ENCODE measurements at regions not wholly inside any gene's neighbourhood (a gene's known extent, or its start where the extent isn't known, plus 50 kb on each side); places are given as distances from the start of the nearest gene placed in this dataset.

DNA sequence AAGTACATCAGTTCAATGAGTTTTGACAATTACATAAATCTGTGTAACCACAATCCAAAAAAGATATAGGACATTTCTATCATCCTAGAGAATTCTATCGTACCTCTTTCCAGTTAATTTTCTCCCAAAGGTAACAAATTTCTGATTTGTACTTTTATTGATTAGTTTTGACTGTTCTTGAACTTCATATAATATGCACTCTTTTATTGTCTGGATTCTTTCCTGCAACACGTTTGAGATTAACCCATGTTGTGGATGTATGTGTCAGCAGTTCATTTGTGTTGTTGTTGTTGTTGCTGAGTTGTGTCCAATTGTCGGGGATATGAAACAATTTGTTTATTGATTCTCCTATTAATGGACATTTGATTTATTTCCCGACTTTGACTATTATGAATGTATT lies 145.9 kb upstream of the WDR11 start:
- CTCF ChIA-PET (ENCODE audit: partially characterized antibody): no interaction called here
- H3K56ac ChIP-seq (replicated peaks; ENCODE audit: insufficient read length, low read depth, low read length): no peak overlapping the region

More for the DNA sequence above, 145.9 kb upstream of the WDR11 start:
- Histone ChIP-seq H2AK5ac (ENCODE audit: low read depth, low read length) (no peak overlapping the region), H3K4ac (replicated peaks; ENCODE audit: insufficient read length, low read depth, low read length) (no peak overlapping the region), H3K9me3 (ENCODE audit: insufficient read depth in 2 of 2, low read depth in 1 of 2, low read length in 1 of 2) (no peaks in the 10 kb centered on the region), H2AFZ (ENCODE audit: low read length) (no peak overlapping the region), H3K14ac (ENCODE audit: insufficient read length) (no peak overlapping the region), H3K9ac (replicated peaks in 1 of 4; ENCODE audit: extremely low read depth in 1 of 4, low read depth in 3 of 4, low read length in 3 of 4) (no peak overlapping the region), H3K23me2 (ENCODE audit: low read depth, low read length) (no peaks in the 10 kb centered on the region), H3K79me2 (ENCODE audit: control insufficient read depth in 1 of 2, insufficient read depth in 2 of 2, low read length in 2 of 2) (no peaks in the 10 kb centered on the region), H3K27ac (ENCODE audit: low read depth, low read length) (no peak overlapping the region), H3K4me3 (ENCODE audit: extremely low read depth in 1 of 4, insufficient read depth in 2 of 4, low read depth in 3 of 4, low read length in 4 of 4) (no peak overlapping the region), H4K91ac (replicated peaks; ENCODE audit: insufficient read length, low read length) (no peak overlapping the region), H2BK5ac (ENCODE audit: low read depth, low read length) (no peak overlapping the region), H3K4me2 (ENCODE audit: insufficient read depth in 1 of 2, low read depth in 2 of 2, low read length in 2 of 2) (no peak overlapping the region), H3K27me3 (replicated peaks in 1 of 4; ENCODE audit: control insufficient read depth in 3 of 4, extremely low read depth in 1 of 4, insufficient read depth in 3 of 4, low read length in 3 of 4) (no peaks in the 10 kb centered on the region), H4K8ac (ENCODE audit: extremely low read depth, insufficient read depth, low read length) (no peak overlapping the region), H3K18ac (ENCODE audit: extremely low read depth, low read length) (no peak overlapping the region), H3K36me3 (ENCODE audit: control insufficient read depth in 2 of 4, insufficient read depth in 4 of 4, low read length in 3 of 4) (no peaks in the 10 kb centered on the region), H2BK12ac (ENCODE audit: low read depth, low read length) (no peak overlapping the region), H3K4me1 (replicated peaks in 1 of 4; ENCODE audit: control insufficient read depth in 3 of 4, insufficient read depth in 4 of 4, low read length in 3 of 4) (no peaks in the 10 kb centered on the region), H2BK15ac (ENCODE audit: low read length) (no peak overlapping the region), H3K23ac (ENCODE audit: insufficient read length) (no peak overlapping the region), H4K5ac (ENCODE audit: insufficient read length, low read depth, low read length) (no peak overlapping the region), H3K79me1 (ENCODE audit: low read depth, low read length) (no peaks in the 10 kb centered on the region), H4K20me1 (replicated peaks in 1 of 2; ENCODE audit: control insufficient read depth in 1 of 2, insufficient read depth in 2 of 2, low read length in 2 of 2) (no peaks in the 10 kb centered on the region), H2BK20ac (ENCODE audit: low read length) (no peak overlapping the region), H2BK120ac (replicated peaks; ENCODE audit: low read depth, low read length) (no peak overlapping the region)
- POLR2A ChIA-PET (ENCODE audit: partially characterized antibody): no interaction called here
- DNase-seq (ENCODE audit: low read depth in 1 of 2, low spot score in 2 of 2) (no peak), FAIRE-seq (no peak)
- TF ChIP-seq TAF7 (optimal IDR thresholded peaks at IDR 0.05; ENCODE audit: borderline replicate concordance, low read depth, low read length): no peak
- no peak for TF ChIP-seq CREB1 (IDR thresholded peaks at IDR 0.05)
- no peak for TF ChIP-seq CEBPB (IDR thresholded peaks at IDR 0.05; ENCODE audit: low read depth, low read length)
- no peak for TF ChIP-seq HDAC6 (IDR thresholded peaks at IDR 0.05; ENCODE audit: low read depth, low read length)
- no peak for TF ChIP-seq RNF2 (IDR thresholded peaks at IDR 0.05; ENCODE audit: borderline replicate concordance, low read depth, low read length, missing control alignments, poor library complexity, severe bottlenecking)
- no peak for TF ChIP-seq BCL11A (IDR thresholded peaks at IDR 0.05; ENCODE audit: low read depth in 2 of 2, low read length in 2 of 2)
- TF ChIP-seq, protein P1, sequence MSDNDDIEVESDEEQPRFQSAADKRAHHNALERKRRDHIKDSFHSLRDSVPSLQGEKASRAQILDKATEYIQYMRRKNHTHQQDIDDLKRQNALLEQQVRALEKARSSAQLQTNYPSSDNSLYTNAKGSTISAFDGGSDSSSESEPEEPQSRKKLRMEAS (IDR thresholded peaks at IDR 0.05): no peak
- WGBS, 2 experiments (ENCODE audit: extremely low coverage in 1 of 2, insufficient coverage in 1 of 2, insufficient read length in 1 of 2, insufficient replicate concordance in 2 of 2, low coverage in 1 of 2, low lambda C conversion rate in 2 of 2, missing lambda C conversion rate in 1 of 2): 75% methylated on average over 4 of the region's 4 CpGs; no CpG with 5 or more reads in 1 of the 2 experiments

Measured in H1 (cell line).